ENCODE measurements at regions not wholly inside any gene's neighbourhood (a gene's known extent, or its start where the extent isn't known, plus 50 kb on each side); places are given as distances from the start of the nearest gene placed in this dataset.

DNA sequence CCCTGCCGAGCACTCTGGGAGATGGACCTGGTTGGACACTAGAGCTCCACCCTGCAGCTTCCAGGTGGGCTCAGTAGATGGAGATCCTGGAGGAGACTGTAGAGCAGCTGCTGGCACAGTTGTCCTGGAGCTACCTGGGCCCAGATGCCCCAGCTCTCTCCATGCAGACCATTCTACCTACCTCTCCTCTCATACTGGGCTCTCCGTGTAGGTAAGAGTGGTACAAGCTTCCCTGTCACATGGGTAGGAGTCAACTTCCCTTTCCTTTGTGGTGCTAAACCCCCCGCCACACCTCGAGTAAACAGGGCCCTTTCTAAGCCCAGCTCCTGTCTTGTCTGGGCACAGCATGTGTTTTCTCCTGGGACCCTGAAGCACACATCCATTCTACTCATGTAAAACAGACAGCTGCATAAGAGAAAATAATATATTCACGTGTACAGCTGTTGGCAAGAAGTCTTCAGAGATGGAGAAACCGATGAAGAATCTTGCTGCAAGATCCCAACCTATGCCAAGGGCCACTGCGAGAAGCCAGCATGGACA, 108.1 kb upstream of the DUSP22 start:
- H2BK15ac ChIP-seq (ENCODE audit: low read length) = no peak overlapping the region
- no peak overlapping the region for H4K8ac ChIP-seq (ENCODE audit: low read depth, low read length)
- no peaks in the 10 kb centered on the region for H3K79me1 ChIP-seq (ENCODE audit: low read depth, low read length)
- no peak overlapping the region for H2AFZ ChIP-seq (ENCODE audit: low read length)
- no peak overlapping the region for H3K4me3 ChIP-seq (ENCODE audit: low read length in 2 of 2)
- peaks cover 0 to 3% (median 0%) of the 10 kb centered on the region in 3 experiments for H3K27me3 ChIP-seq (ENCODE audit: control insufficient read depth in 3 of 3, insufficient read depth in 3 of 3, low read depth in 1 of 3, low read length in 3 of 3)
- no peak overlapping the region for H2BK5ac ChIP-seq (ENCODE audit: low read length)
- H2BK120ac ChIP-seq (ENCODE audit: low read depth, low read length) = no peak overlapping the region
- no peaks in the 10 kb centered on the region for H3K9me3 ChIP-seq (replicated peaks in 1 of 2; ENCODE audit: control insufficient read depth in 2 of 2, insufficient read depth in 1 of 2, low read depth in 1 of 2, low read length in 2 of 2)
- H3K4ac ChIP-seq (ENCODE audit: low read length) = no peak overlapping the region
- H3K23ac ChIP-seq (ENCODE audit: low read depth, low read length, poor library complexity) = no peak overlapping the region
- H4K91ac ChIP-seq (ENCODE audit: low read depth, low read length, poor library complexity) = no peak overlapping the region
- H3K14ac ChIP-seq (ENCODE audit: low read length) = no peak overlapping the region
- H3K27ac ChIP-seq (replicated peaks; ENCODE audit: low read length) = no peak overlapping the region
- no peak overlapping the region for H3K18ac ChIP-seq (ENCODE audit: low read length)
- no peak overlapping the region for H2BK12ac ChIP-seq (ENCODE audit: low read length)
- no peaks in the 10 kb centered on the region for H3K4me1 ChIP-seq (ENCODE audit: control insufficient read depth in 2 of 2, insufficient read depth in 1 of 2, low read depth in 1 of 2, low read length in 2 of 2)
- no CpG with 5 or more reads among the region's 7 CpGs for WGBS, 2 donors (ENCODE audit: extremely low coverage in 2 of 2, insufficient read length in 2 of 2, insufficient replicate concordance in 1 of 2)
- H2AK5ac ChIP-seq (ENCODE audit: low read depth, low read length) = no peak overlapping the region
- H3K4me2 ChIP-seq (ENCODE audit: insufficient read depth, low read length, poor library complexity, severe bottlenecking) = no peak overlapping the region
- H3K9ac ChIP-seq (ENCODE audit: low read depth, low read length, poor library complexity) = no peak overlapping the region
- no peaks in the 10 kb centered on the region for H3K36me3 ChIP-seq (replicated peaks in 1 of 2; ENCODE audit: control insufficient read depth in 2 of 2, insufficient read depth in 2 of 2, low read length in 2 of 2)
- DNase-seq (ENCODE audit: low spot score) = no peak

DNA sequence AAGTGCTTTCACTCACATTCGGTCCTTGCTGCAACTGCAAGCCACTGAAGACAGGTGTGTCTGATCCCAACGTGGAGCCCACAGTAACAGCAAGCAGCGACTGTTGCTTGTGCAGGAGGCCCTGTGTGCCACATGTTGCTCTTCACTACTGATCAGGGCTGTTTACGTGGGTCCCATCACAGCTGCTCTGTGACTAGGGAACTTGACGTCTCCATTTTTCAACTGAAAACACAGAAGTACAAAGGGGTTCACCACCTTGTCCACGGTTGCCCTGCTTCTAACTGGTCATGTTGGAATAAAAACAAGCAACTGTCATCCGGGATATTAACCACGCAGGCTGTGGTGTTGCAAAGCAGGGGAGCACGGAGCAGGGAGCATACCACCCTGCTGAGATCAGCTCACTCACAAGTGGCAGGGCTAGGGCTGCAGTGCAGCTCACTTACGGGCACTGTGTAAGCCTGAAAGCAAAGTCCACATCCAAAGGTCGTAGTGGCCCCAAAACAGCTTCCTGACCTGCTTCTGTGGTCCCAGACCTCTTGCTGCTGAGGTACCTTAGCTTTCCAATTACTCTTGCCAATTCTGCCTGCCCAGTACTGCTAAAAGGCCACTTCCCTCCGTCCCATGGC, 105.8 kb upstream of the DUSP22 start:
- WGBS, 2 donors (ENCODE audit: extremely low coverage in 2 of 2, insufficient read length in 2 of 2, insufficient replicate concordance in 1 of 2) = no CpG with 5 or more reads among the region's 12 CpGs
- Histone ChIP-seq H3K79me1 (ENCODE audit: low read depth, low read length) (peaks cover 3% of the 10 kb centered on the region), H3K18ac (ENCODE audit: low read length) (no peak overlapping the region), H2AK5ac (ENCODE audit: low read depth, low read length) (no peak overlapping the region), H3K9me3 (replicated peaks in 1 of 2; ENCODE audit: control insufficient read depth in 2 of 2, insufficient read depth in 1 of 2, low read depth in 1 of 2, low read length in 2 of 2) (no peaks in the 10 kb centered on the region), H3K4me3 (ENCODE audit: low read length in 2 of 2) (no peak overlapping the region), H3K4ac (ENCODE audit: low read length) (no peak overlapping the region), H2BK5ac (ENCODE audit: low read length) (no peak overlapping the region), H2BK15ac (ENCODE audit: low read length) (no peak overlapping the region), H2BK12ac (ENCODE audit: low read length) (no peak overlapping the region), H3K23ac (ENCODE audit: low read depth, low read length, poor library complexity) (no peak overlapping the region), H3K4me1 (ENCODE audit: control insufficient read depth in 2 of 2, insufficient read depth in 1 of 2, low read depth in 1 of 2, low read length in 2 of 2) (no peaks in the 10 kb centered on the region), H3K14ac (ENCODE audit: low read length) (no peak overlapping the region), H3K9ac (ENCODE audit: low read depth, low read length, poor library complexity) (no peak overlapping the region), H3K4me2 (ENCODE audit: insufficient read depth, low read length, poor library complexity, severe bottlenecking) (no peak overlapping the region), H4K91ac (ENCODE audit: low read depth, low read length, poor library complexity) (no peak overlapping the region), H2BK120ac (ENCODE audit: low read depth, low read length) (no peak overlapping the region), H3K36me3 (replicated peaks in 1 of 2; ENCODE audit: control insufficient read depth in 2 of 2, insufficient read depth in 2 of 2, low read length in 2 of 2) (no peaks in the 10 kb centered on the region), H3K27me3 (ENCODE audit: control insufficient read depth in 3 of 3, insufficient read depth in 3 of 3, low read depth in 1 of 3, low read length in 3 of 3) (peaks cover 0 to 3% (median 0%) of the 10 kb centered on the region in 3 experiments), H3K27ac (replicated peaks; ENCODE audit: low read length) (no peak overlapping the region), H2AFZ (ENCODE audit: low read length) (no peak overlapping the region), H4K8ac (ENCODE audit: low read depth, low read length) (no peak overlapping the region)
- DNase-seq (ENCODE audit: low spot score) = no peak

DNA sequence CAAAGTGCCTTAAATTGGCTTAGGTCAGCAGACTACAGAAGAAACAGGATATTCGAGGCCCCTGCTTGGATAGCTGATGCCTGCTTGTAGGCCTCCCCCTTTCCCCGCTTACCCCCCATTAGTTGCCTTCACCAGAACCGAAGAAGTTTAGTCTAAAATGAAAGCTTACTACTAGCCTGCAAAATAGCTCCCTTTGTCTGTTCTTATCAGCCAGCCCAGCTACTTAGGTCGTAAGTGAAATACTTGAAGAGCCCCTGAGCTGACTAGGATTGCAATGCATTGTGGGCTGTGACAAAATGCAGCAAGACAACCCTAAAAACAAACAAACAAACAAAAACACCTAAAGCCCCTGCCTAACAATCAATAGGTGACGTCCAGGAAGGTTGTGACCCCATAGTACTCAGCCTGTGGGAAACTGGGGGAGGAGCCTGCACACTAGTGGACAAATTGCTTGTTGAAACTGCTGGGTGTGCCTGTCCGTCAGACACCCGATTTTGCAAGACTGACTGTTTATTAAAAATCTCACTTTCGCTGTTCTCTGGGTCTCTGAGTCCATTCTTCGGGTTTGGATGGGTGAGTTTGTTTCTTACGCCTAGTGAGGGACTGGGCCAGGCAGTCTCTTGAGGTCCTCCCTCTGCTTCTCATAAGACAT, 105.0 kb upstream of the DUSP22 start:
- no peak overlapping the region for H4K91ac ChIP-seq (ENCODE audit: low read depth, low read length, poor library complexity)
- no peak overlapping the region for H3K9ac ChIP-seq (ENCODE audit: low read depth, low read length, poor library complexity)
- H3K4me3 ChIP-seq (ENCODE audit: low read length in 2 of 2) = no peak overlapping the region
- H3K9me3 ChIP-seq (replicated peaks in 1 of 2; ENCODE audit: control insufficient read depth in 2 of 2, insufficient read depth in 1 of 2, low read depth in 1 of 2, low read length in 2 of 2) = no peaks in the 10 kb centered on the region
- H3K27me3 ChIP-seq (ENCODE audit: control insufficient read depth in 3 of 3, insufficient read depth in 3 of 3, low read depth in 1 of 3, low read length in 3 of 3) = peaks cover 0 to 3% (median 0%) of the 10 kb centered on the region in 3 experiments
- no peak overlapping the region for H2AFZ ChIP-seq (ENCODE audit: low read length)
- no peak overlapping the region for H3K14ac ChIP-seq (ENCODE audit: low read length)
- H2AK5ac ChIP-seq (ENCODE audit: low read depth, low read length) = no peak overlapping the region
- no peak overlapping the region for H2BK5ac ChIP-seq (ENCODE audit: low read length)
- no peak overlapping the region for H3K27ac ChIP-seq (replicated peaks; ENCODE audit: low read length)
- H3K4me2 ChIP-seq (ENCODE audit: insufficient read depth, low read length, poor library complexity, severe bottlenecking) = no peak overlapping the region
- no peak overlapping the region for H4K8ac ChIP-seq (ENCODE audit: low read depth, low read length)
- WGBS, 2 donors (ENCODE audit: extremely low coverage in 2 of 2, insufficient read length in 2 of 2, insufficient replicate concordance in 1 of 2) = no CpG with 5 or more reads among the region's 10 CpGs
- no peak overlapping the region for H3K18ac ChIP-seq (ENCODE audit: low read length)
- no peak overlapping the region for H3K4ac ChIP-seq (ENCODE audit: low read length)
- no peak overlapping the region for H2BK12ac ChIP-seq (ENCODE audit: low read length)
- H2BK15ac ChIP-seq (ENCODE audit: low read length) = no peak overlapping the region
- no peak overlapping the region for H2BK120ac ChIP-seq (ENCODE audit: low read depth, low read length)
- H3K23ac ChIP-seq (ENCODE audit: low read depth, low read length, poor library complexity) = no peak overlapping the region
- H3K36me3 ChIP-seq (replicated peaks in 1 of 2; ENCODE audit: control insufficient read depth in 2 of 2, insufficient read depth in 2 of 2, low read length in 2 of 2) = no peaks in the 10 kb centered on the region
- DNase-seq (ENCODE audit: low spot score) = no peak
- H3K79me1 ChIP-seq (ENCODE audit: low read depth, low read length) = peaks cover 3% of the 10 kb centered on the region
- H3K4me1 ChIP-seq (ENCODE audit: control insufficient read depth in 2 of 2, insufficient read depth in 1 of 2, low read depth in 1 of 2, low read length in 2 of 2) = no peaks in the 10 kb centered on the region

DNA sequence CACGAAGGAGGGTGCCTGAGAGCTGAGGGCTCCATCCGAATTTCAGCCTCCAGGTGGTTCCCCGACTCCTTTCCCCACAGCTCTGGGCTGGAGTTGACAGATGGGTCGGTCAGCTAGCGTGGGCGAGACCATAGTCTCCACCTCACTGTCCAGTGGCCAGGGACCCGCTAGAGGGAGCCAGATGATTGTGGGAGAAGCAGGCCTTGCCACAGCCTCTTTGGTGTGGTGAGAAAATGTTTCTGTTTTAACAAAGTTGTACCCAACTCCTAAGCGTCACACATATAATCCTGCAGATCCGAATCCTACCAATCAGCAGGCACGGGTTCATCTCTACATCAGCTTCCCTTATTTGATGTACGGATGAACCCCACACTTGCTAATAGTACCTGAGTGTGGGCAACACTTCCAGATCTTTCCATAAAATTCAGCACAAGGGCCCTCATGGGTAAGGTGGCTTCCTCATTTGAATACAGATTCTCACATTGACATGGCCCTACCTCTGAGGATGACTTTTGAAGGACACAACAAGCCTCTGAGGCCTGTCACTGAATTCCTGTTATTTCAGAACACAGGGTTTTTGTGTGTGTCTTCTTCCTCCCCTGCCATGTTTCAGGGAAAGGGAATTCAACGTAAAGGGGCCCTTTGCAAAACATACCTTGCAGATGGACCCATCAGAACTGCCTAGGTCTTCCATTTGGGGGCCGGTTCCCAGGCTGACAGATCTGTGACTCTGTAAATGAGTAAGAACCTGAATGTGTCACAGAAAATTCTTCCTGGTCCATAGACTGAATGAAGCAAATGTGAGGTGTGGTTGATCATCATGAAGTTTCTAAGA, 103.2 kb upstream of the DUSP22 start:
- H3K79me1 ChIP-seq (ENCODE audit: low read depth, low read length) = peaks cover 3% of the 10 kb centered on the region
- no peak overlapping the region for H2BK15ac ChIP-seq (ENCODE audit: low read length)
- peak; percentile 75 for DNase-seq (ENCODE audit: low spot score)
- peaks cover 0 to 2% of the 10 kb centered on the region in 2 donors for H3K9me3 ChIP-seq (replicated peaks in 1 of 2; ENCODE audit: control insufficient read depth in 2 of 2, insufficient read depth in 1 of 2, low read depth in 1 of 2, low read length in 2 of 2)
- H3K18ac ChIP-seq (ENCODE audit: low read length) = no peak overlapping the region
- no peaks in the 10 kb centered on the region for H3K36me3 ChIP-seq (replicated peaks in 1 of 2; ENCODE audit: control insufficient read depth in 2 of 2, insufficient read depth in 2 of 2, low read length in 2 of 2)
- H3K23ac ChIP-seq (ENCODE audit: low read depth, low read length, poor library complexity) = no peak overlapping the region
- H2BK120ac ChIP-seq (ENCODE audit: low read depth, low read length) = no peak overlapping the region
- no peak overlapping the region for H4K8ac ChIP-seq (ENCODE audit: low read depth, low read length)
- WGBS, 2 donors (ENCODE audit: extremely low coverage in 2 of 2, insufficient read length in 2 of 2, insufficient replicate concordance in 1 of 2) = no CpG with 5 or more reads among the region's 13 CpGs
- H3K4me3 ChIP-seq (ENCODE audit: low read length in 2 of 2) = no peak overlapping the region
- no peak overlapping the region for H3K27ac ChIP-seq (replicated peaks; ENCODE audit: low read length)
- no peak overlapping the region for H3K14ac ChIP-seq (ENCODE audit: low read length)
- H3K9ac ChIP-seq (ENCODE audit: low read depth, low read length, poor library complexity) = no peak overlapping the region
- peaks cover 0 to 2% (median 0%) of the 10 kb centered on the region in 3 experiments for H3K27me3 ChIP-seq (ENCODE audit: control insufficient read depth in 3 of 3, insufficient read depth in 3 of 3, low read depth in 1 of 3, low read length in 3 of 3)
- H4K91ac ChIP-seq (ENCODE audit: low read depth, low read length, poor library complexity) = no peak overlapping the region
- H2AK5ac ChIP-seq (ENCODE audit: low read depth, low read length) = no peak overlapping the region
- no peak overlapping the region for H2BK12ac ChIP-seq (ENCODE audit: low read length)
- H3K4ac ChIP-seq (ENCODE audit: low read length) = no peak overlapping the region
- no peak overlapping the region for H2AFZ ChIP-seq (ENCODE audit: low read length)
- no peak overlapping the region for H2BK5ac ChIP-seq (ENCODE audit: low read length)
- no peak overlapping the region for H3K4me2 ChIP-seq (ENCODE audit: insufficient read depth, low read length, poor library complexity, severe bottlenecking)
- no peaks in the 10 kb centered on the region for H3K4me1 ChIP-seq (ENCODE audit: control insufficient read depth in 2 of 2, insufficient read depth in 1 of 2, low read depth in 1 of 2, low read length in 2 of 2)
